ENCODE measurements at regions not wholly inside any gene's neighbourhood (a gene's known extent, or its start where the extent isn't known, plus 50 kb on each side); places are given as distances from the start of the nearest gene placed in this dataset.

GRCh38 chr1:4153571-4153970 lies 253.5 kb upstream of the C1orf174 start:
- TF ChIP-seq POLR2A (IDR thresholded peaks at IDR 0.05), result no peak
- TF ChIP-seq, protein P1, sequence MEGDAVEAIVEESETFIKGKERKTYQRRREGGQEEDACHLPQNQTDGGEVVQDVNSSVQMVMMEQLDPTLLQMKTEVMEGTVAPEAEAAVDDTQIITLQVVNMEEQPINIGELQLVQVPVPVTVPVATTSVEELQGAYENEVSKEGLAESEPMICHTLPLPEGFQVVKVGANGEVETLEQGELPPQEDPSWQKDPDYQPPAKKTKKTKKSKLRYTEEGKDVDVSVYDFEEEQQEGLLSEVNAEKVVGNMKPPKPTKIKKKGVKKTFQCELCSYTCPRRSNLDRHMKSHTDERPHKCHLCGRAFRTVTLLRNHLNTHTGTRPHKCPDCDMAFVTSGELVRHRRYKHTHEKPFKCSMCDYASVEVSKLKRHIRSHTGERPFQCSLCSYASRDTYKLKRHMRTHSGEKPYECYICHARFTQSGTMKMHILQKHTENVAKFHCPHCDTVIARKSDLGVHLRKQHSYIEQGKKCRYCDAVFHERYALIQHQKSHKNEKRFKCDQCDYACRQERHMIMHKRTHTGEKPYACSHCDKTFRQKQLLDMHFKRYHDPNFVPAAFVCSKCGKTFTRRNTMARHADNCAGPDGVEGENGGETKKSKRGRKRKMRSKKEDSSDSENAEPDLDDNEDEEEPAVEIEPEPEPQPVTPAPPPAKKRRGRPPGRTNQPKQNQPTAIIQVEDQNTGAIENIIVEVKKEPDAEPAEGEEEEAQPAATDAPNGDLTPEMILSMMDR (IDR thresholded peaks at IDR 0.05), result no peak
